ENCODE measurements at regions not wholly inside any gene's neighbourhood (a gene's known extent, or its start where the extent isn't known, plus 50 kb on each side); places are given as distances from the start of the nearest gene placed in this dataset.
"Not testable (repeated sequence)": the region's sequence is repeated elsewhere in the genome, so short reads cannot be mapped to it uniquely, and the experiment has no call there.

DNA sequence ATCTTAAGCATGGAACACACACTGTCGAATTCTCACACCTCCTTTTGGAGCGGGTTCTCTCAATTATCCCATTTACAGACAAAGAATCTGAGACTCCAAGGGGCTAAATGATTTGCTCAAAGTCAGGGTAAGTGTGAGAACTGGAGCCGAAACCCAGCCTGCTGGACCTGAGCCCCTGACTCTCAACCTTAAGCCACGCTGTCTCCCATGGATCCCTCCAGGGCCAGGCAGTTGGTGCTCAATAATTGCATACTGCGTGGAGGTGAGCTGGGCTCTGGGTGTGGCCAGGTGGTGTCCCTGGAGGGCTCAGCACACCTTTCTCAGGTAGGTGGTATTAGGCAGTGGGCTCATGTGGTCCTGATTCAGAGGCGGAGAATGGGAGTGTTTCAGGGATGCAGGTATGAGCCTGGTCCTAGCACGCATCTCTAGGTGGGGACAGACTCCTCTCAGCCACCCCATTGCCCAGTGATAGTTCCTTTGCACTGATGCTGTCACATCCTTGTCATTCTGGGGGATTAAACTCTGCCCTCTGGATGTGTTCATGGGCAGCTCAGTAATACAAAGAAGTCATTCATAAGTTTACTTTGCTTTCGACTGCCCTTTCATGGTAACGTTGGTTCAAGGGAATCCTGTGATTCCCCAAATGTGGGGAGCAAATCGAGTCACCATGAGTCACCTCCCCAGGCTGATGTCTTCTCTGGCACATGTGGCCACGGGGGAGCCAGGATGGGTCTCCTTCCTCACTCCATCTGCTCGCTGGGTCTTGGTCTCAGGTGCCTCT lies 399.5 kb upstream of the TNRC6C start:
- Histone ChIP-seq H3K9me3 (no peaks in the 10 kb centered on the region), H3K4me1 (peaks cover 0 to 12% (median 9%) of the 10 kb centered on the region in 4 donors), H3K4me3 (no peak overlapping the region), H3K36me3 (no peaks in the 10 kb centered on the region), H3K27ac (no peak overlapping the region), H3K27me3 (peaks cover 0 to 28% (median 24%) of the 10 kb centered on the region in 3 donors)
- no peak for DNase-seq
- 71 to 89% (median 77%) methylated on average over 11 to 12 of the region's 12 CpGs for WGBS, 5 donors
- TF ChIP-seq EP300 (IDR thresholded peaks at IDR 0.05) = no peak
- TF ChIP-seq POLR2AphosphoS5 (IDR thresholded peaks at IDR 0.05) = no peak
- TF ChIP-seq POLR2A (IDR thresholded peaks at IDR 0.05) = no peak
- TF ChIP-seq, protein P1, sequence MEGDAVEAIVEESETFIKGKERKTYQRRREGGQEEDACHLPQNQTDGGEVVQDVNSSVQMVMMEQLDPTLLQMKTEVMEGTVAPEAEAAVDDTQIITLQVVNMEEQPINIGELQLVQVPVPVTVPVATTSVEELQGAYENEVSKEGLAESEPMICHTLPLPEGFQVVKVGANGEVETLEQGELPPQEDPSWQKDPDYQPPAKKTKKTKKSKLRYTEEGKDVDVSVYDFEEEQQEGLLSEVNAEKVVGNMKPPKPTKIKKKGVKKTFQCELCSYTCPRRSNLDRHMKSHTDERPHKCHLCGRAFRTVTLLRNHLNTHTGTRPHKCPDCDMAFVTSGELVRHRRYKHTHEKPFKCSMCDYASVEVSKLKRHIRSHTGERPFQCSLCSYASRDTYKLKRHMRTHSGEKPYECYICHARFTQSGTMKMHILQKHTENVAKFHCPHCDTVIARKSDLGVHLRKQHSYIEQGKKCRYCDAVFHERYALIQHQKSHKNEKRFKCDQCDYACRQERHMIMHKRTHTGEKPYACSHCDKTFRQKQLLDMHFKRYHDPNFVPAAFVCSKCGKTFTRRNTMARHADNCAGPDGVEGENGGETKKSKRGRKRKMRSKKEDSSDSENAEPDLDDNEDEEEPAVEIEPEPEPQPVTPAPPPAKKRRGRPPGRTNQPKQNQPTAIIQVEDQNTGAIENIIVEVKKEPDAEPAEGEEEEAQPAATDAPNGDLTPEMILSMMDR (IDR thresholded peaks at IDR 0.05) = no peak
- intact Hi-C loops (cut with DNase I; ENCODE audit: low total_unique reads) = no loop called here

DNA sequence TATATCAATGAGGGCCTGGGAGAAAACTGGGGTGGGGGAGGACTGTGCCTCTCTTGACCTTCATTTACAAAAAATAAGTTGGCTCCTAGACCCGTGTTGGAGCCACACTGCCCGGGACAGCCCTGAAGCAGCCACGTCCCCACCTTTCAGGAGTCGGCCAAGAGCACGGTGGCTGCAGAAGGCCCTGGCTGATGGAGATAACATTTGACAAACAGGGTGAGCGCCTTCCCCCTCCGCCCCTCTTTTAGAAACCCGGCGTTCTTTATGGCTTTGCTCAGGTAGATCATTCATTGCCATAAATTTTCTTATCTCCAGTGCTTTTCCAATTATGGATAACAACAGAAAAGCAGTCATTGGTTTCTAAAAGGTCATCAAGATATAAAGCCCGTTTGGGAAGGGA lies 398.1 kb upstream of the TNRC6C start:
- no peak for DNase-seq
- TF ChIP-seq POLR2A (IDR thresholded peaks at IDR 0.05) = no peak
- no peak for TF ChIP-seq EP300 (IDR thresholded peaks at IDR 0.05)
- Histone ChIP-seq H3K27ac (no peak overlapping the region), H3K9me3 (no peaks in the 10 kb centered on the region), H3K36me3 (no peaks in the 10 kb centered on the region), H3K4me1 (peaks cover 0 to 9% (median 6%) of the 10 kb centered on the region in 4 donors), H3K4me3 (no peak overlapping the region), H3K27me3 (peaks cover 0 to 22% (median 18%) of the 10 kb centered on the region in 3 donors)
- intact Hi-C loops (cut with DNase I; ENCODE audit: low total_unique reads) = no loop called here
- WGBS, 5 donors = 63 to 70% (median 66%) methylated on average over 10 of the region's 10 CpGs

DNA sequence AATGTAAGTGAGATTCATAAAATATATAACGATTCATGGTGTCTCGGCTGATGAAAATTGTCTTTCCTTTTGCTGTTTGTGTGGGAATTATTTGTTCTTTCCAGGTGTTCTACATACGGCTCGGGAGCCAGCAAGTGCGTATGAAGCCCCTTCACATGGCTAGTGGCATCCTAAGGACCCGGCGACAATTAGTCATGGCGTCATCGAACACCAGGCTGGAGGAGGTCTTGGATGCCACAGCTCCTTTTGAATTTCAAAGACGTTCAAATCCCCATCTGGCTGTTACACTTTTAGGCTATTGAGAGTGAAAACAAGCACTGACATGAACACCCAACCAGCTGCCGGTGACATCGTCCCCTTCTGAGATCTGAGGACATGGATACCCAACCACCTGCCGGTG lies 397.7 kb upstream of the TNRC6C start:
- H3K4me1 ChIP-seq = peaks cover 0 to 4% (median 2%) of the 10 kb centered on the region in 4 donors
- H3K9me3 ChIP-seq = no peaks in the 10 kb centered on the region
- no peak overlapping the region for H3K27ac ChIP-seq
- H3K27me3 ChIP-seq = peaks cover 0 to 18% (median 14%) of the 10 kb centered on the region in 3 donors
- 78 to 92% (median 87%) methylated on average over 10 to 13 of the region's 13 CpGs for WGBS, 5 donors
- no peak for TF ChIP-seq POLR2A (IDR thresholded peaks at IDR 0.05)
- DNase-seq = no peak
- no peaks in the 10 kb centered on the region for H3K36me3 ChIP-seq
- H3K4me3 ChIP-seq = no peak overlapping the region
- intact Hi-C loops (cut with DNase I; ENCODE audit: low total_unique reads) = no loop called here

DNA sequence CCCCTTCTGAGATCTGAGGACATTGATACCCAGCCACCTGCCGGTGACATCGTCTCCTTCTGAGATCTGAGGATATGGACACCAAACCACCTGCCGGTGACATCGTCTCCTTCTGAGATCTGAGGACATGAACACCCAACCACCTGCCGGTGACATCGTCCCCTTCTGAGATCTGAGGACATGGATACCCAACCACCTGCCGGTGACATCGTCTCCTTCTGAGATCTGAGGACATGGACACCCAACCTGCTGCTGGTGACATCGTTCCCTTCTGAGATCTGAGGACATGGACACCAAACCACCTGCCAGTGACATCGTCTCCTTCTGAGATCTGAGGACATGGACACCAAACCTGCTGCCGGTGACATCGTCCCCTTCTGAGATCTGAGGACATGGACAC lies 396.1 kb upstream of the TNRC6C start:
- 85 to 93% (median 91%) methylated on average over 3 to 12 of the region's 12 CpGs for WGBS, 5 donors
- H3K4me3 ChIP-seq; H3K36me3 ChIP-seq; H3K4me1 ChIP-seq; intact Hi-C loops (cut with DNase I; ENCODE audit: low total_unique reads); DNase-seq; H3K27ac ChIP-seq; H3K27me3 ChIP-seq; H3K9me3 ChIP-seq: not testable (repeated sequence)

DNA sequence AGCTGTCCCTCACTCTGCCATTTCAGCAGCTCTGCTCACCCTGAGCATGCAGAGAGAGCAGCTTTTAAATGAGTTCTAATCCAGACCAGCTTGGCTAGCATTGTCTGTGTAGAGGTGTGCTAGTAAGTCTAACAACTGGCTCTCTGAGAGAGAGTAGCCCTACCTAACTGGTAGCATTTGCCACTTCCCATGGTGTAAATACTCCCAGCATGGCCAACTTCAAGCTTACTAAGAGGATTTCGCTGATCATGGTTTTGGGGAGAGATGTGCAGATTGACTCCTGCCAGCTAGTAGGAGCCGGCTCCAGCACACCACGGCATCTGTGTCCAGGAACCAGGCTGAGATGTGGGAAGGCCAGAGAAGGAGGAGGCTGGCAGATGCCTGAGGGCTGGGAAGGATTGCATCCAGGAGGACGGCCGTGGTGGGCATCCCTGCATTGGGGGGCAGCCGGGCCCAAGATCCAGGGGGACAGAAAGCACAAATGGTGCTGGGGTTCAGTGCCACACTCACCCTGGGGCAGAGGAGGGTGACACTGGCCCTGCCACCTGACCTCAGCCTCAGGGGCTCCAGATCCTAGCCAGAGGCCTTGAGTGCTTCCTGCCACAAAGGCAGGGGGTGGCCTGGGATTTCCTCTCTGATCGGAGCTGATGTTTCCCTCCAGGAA lies 394.9 kb upstream of the TNRC6C start:
- DNase-seq = no peak
- TF ChIP-seq POLR2A (IDR thresholded peaks at IDR 0.05) (no peak), POLR2AphosphoS5 (IDR thresholded peaks at IDR 0.05) (no peak), EP300 (IDR thresholded peaks at IDR 0.05) (no peak)
- TF ChIP-seq, protein P1 (IDR thresholded peaks at IDR 0.05) = no peak
- 75 to 96% (median 90%) methylated on average over 4 to 7 of the region's 7 CpGs for WGBS, 5 donors
- no peaks in the 10 kb centered on the region for H3K4me1 ChIP-seq
- H3K36me3 ChIP-seq = no peaks in the 10 kb centered on the region
- no peak overlapping the region for H3K4me3 ChIP-seq
- H3K27me3 ChIP-seq = no peaks in the 10 kb centered on the region
- intact Hi-C loops (cut with DNase I; ENCODE audit: low total_unique reads) = no loop called here
- H3K27ac ChIP-seq = no peak overlapping the region
- no peaks in the 10 kb centered on the region for H3K9me3 ChIP-seq

Measured in stomach (tissue), 8 donors.